CD1c-positive myeloid dendritic cell (primary cell): ENCODE measurements at regions not wholly inside any gene's neighbourhood (a gene's known extent, or its start where the extent isn't known, plus 50 kb on each side); places are given as distances from the start of the nearest gene placed in this dataset.
A peak's percentile ranks its signal among the peaks of the same experiment; 100 is the strongest.

Experiments
- DNase-seq: peaks from one replicate; pipeline ENCODE4 v3.0.0-alpha.2; 2016; ENCODE audit errors: extremely low spot score

DNA sequence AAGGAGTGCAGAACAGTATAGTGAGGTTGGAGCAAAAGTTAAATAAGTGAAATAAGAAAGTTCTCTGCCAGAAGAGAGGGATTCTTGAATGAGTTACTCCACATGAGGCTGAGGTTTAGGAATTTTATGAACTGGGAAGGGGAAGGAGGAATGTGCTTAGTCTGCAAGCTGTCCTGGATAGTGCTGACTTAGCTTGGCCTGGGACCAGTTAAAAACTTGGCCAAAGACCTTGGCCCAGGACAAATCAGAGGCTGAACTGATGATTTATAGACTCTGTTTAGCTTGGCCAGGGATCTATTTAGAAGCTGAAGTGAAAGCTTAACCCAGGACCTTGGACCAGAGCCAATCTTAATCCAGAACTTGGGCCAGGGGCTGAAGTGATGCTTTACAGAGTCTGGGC, 244.4 kb upstream of the RBMY1B start:
- DNase-seq = no peak

GRCh38 chrY:21267164-21267563, 244.0 kb upstream of the RBMY1B start:
- no peak for DNase-seq

GRCh38 chrY:21287769-21288168, 223.4 kb upstream of the RBMY1B start:
- DNase-seq = no peak

- peak; percentile 1 for DNase-seq
Measured at GRCh38 chrY:21288908-21289307, 222.2 kb upstream of the RBMY1B start.

- DNase-seq = no peak
Measured at GRCh38 chrY:21295206-21295605, 215.9 kb upstream of the RBMY1B start.

GRCh38 chrY:21302278-21302677, 208.9 kb upstream of the RBMY1B start:
- no peak for DNase-seq

- DNase-seq = peak; percentile 9
Measured at GRCh38 chrY:21315366-21315765, 195.8 kb upstream of the RBMY1B start.
